H1 (cell line): ENCODE measurements at regions not wholly inside any gene's neighbourhood (a gene's known extent, or its start where the extent isn't known, plus 50 kb on each side); places are given as distances from the start of the nearest gene placed in this dataset.

Source experiments
- CTCF ChIA-PET: fragments of 300-600 bp; sonication (Branson Sonifier 250); formaldehyde crosslinking; loops from one replicate; lab custom pipeline; 2021; ENCODE audit not compliant: partially characterized antibody; lab: Charles Lee
- POLR2A ChIA-PET: fragments of 300-600 bp; sonication (Branson Sonifier 250); formaldehyde crosslinking; loops from one replicate; lab custom pipeline; 2021; ENCODE audit warnings: inconsistent platforms; ENCODE audit not compliant: partially characterized antibody; lab: Charles Lee
- DNase-seq, 2 experiments: peaks; one replicate each; pipeline versions ENCODE4 v3.0.0 to v3.0.0-alpha.2; 2010 to 2022; ENCODE audit warnings: low spot score in 2 of 2, low read depth in 1 of 2, mixed read lengths in 1 of 2
- FAIRE-seq: peaks from 2 replicates; lab custom pipeline; 2011; peaks lifted over from hg19 to GRCh38; lab: Jason Lieb, UNC
- H2AFZ ChIP-seq: 2 replicates; pipeline ENCODE4 v1.8.1; 2012; ENCODE audit warnings: low read length, inconsistent platforms
- H2AK5ac ChIP-seq: 2 replicates; pipeline ENCODE4 v1.6.1; 2013; ENCODE audit warnings: low read depth, low read length
- H2BK120ac ChIP-seq: replicated peaks from 2 replicates; pipeline ENCODE3; 2013; ENCODE audit warnings: low read depth, low read length, inconsistent platforms
- H2BK12ac ChIP-seq: 2 replicates; pipeline ENCODE4 v1.6.1; 2013; ENCODE audit warnings: low read depth, low read length
- H2BK15ac ChIP-seq: 2 replicates; pipeline ENCODE4 v1.6.1; 2013; ENCODE audit warnings: low read length
- H2BK20ac ChIP-seq: 2 replicates; pipeline ENCODE4 v1.6.1; 2013; ENCODE audit warnings: low read length
- H2BK5ac ChIP-seq: 2 replicates; pipeline ENCODE4 v1.6.1; 2013; ENCODE audit warnings: low read depth, low read length
- H3K14ac ChIP-seq: 2 replicates; pipeline ENCODE4 v1.6.1; 2013; ENCODE audit warnings: inconsistent platforms; ENCODE audit not compliant: insufficient read length
- H3K18ac ChIP-seq: 2 replicates; pipeline ENCODE4 v1.6.1; 2013; ENCODE audit warnings: low read length; ENCODE audit errors: extremely low read depth
- H3K23ac ChIP-seq: 2 replicates; pipeline ENCODE4 v1.6.1; 2013; ENCODE audit warnings: inconsistent platforms; ENCODE audit not compliant: insufficient read length
- H3K23me2 ChIP-seq: 2 replicates; pipeline ENCODE4 v1.6.1; 2013; ENCODE audit warnings: low read depth, low read length
- H3K27ac ChIP-seq: 2 replicates; pipeline ENCODE4 v1.6.1; 2011; ENCODE audit warnings: low read depth, low read length, inconsistent platforms
- H3K27me3 ChIP-seq, 4 experiments: replicated peaks in 1 of 4; 1 replicate in 1 of 4; 2 replicates in 3 of 4; pipeline versions ENCODE4 v1.6.1 to v1.8.1; 2011 to 2013; ENCODE audit warnings: low read length in 3 of 4, mild to moderate bottlenecking in 3 of 4, inconsistent platforms in 2 of 4, mixed read lengths in 2 of 4, moderate library complexity in 1 of 4; ENCODE audit not compliant: control insufficient read depth in 3 of 4, insufficient read depth in 3 of 4; ENCODE audit errors: extremely low read depth in 1 of 4
- H3K36me3 ChIP-seq, 4 experiments: 2 replicates each; pipeline versions ENCODE4 v1.6.1 to v1.8.1; 2011 to 2013; ENCODE audit warnings: mild to moderate bottlenecking in 4 of 4, low read length in 3 of 4, moderate library complexity in 2 of 4, control low read depth in 1 of 4, inconsistent platforms in 1 of 4; ENCODE audit not compliant: insufficient read depth in 4 of 4, control insufficient read depth in 2 of 4
- H3K4ac ChIP-seq: replicated peaks from 2 replicates; pipeline ENCODE3; 2013; ENCODE audit warnings: low read length, low read depth, mixed read lengths, inconsistent platforms; ENCODE audit not compliant: insufficient read length
- H3K4me1 ChIP-seq, 4 experiments: replicated peaks in 1 of 4; 1 replicate in 1 of 4; 2 replicates in 3 of 4; pipeline versions ENCODE4 v1.6.1 to v1.8.1; 2011 to 2013; ENCODE audit warnings: low read length in 3 of 4, inconsistent platforms in 2 of 4, mixed read lengths in 1 of 4; ENCODE audit not compliant: insufficient read depth in 4 of 4, control insufficient read depth in 3 of 4
- H3K4me2 ChIP-seq, 2 experiments: 2 replicates each; pipeline versions ENCODE4 v1.6.1 to v1.8.1; 2011 to 2013; ENCODE audit warnings: low read depth in 2 of 2, low read length in 2 of 2, control low read depth in 1 of 2, inconsistent platforms in 1 of 2, mild to moderate bottlenecking in 1 of 2; ENCODE audit not compliant: insufficient read depth in 1 of 2
- H3K4me3 ChIP-seq, 4 experiments: fragments of 200-600, 300-600 bp in 1 of 4; sonication (generic), shearing (Covaris generic), sonication (Bioruptor Twin) in 1 of 4; 2 replicates each; pipeline versions ENCODE4 v1.5.1 to v1.8.1; 2011 to 2016; ENCODE audit warnings: low read length in 4 of 4, low read depth in 3 of 4, control low read depth in 2 of 4, inconsistent platforms in 2 of 4, mild to moderate bottlenecking in 2 of 4, mixed read lengths in 1 of 4, moderate library complexity in 1 of 4; ENCODE audit not compliant: insufficient read depth in 2 of 4; ENCODE audit errors: extremely low read depth in 1 of 4
- H3K56ac ChIP-seq: replicated peaks from 2 replicates; pipeline ENCODE3; 2013; ENCODE audit warnings: low read depth, mild to moderate bottlenecking, mixed read lengths, low read length, inconsistent platforms; ENCODE audit not compliant: insufficient read length
- H3K79me1 ChIP-seq: 2 replicates; pipeline ENCODE4 v1.6.1; 2013; ENCODE audit warnings: low read depth, low read length, control low read depth
- H3K79me2 ChIP-seq, 2 experiments: 2 replicates each; pipeline versions ENCODE4 v1.6.1 to v1.8.1; 2012 to 2013; ENCODE audit warnings: low read length in 2 of 2, mild to moderate bottlenecking in 2 of 2, inconsistent platforms in 1 of 2; ENCODE audit not compliant: insufficient read depth in 2 of 2, control insufficient read depth in 1 of 2
- H3K9ac ChIP-seq, 4 experiments: replicated peaks in 1 of 4; 1 replicate in 1 of 4; 2 replicates in 3 of 4; pipeline versions ENCODE4 v1.6.1 to v1.8.1; 2011 to 2013; ENCODE audit warnings: low read depth in 3 of 4, low read length in 3 of 4, control low read depth in 2 of 4, mild to moderate bottlenecking in 2 of 4, moderate library complexity in 2 of 4, inconsistent platforms in 1 of 4; ENCODE audit errors: extremely low read depth in 1 of 4
- H3K9me3 ChIP-seq, 2 experiments: 2 replicates each; pipeline versions ENCODE4 v1.6.1 to v1.8.1; 2012 to 2013; ENCODE audit warnings: mild to moderate bottlenecking in 2 of 2, moderate library complexity in 2 of 2, control low read depth in 1 of 2, inconsistent platforms in 1 of 2, low read depth in 1 of 2, low read length in 1 of 2, mixed read lengths in 1 of 2; ENCODE audit not compliant: insufficient read depth in 2 of 2
- H4K20me1 ChIP-seq, 2 experiments: replicated peaks in 1 of 2; 2 replicates each; pipeline versions ENCODE3 to v1.8.1; 2011 to 2013; ENCODE audit warnings: inconsistent platforms in 2 of 2, low read length in 2 of 2, mild to moderate bottlenecking in 1 of 2; ENCODE audit not compliant: insufficient read depth in 2 of 2, control insufficient read depth in 1 of 2
- H4K5ac ChIP-seq: 2 replicates; pipeline ENCODE4 v1.6.1; 2013; ENCODE audit warnings: low read length, low read depth, mixed read lengths, inconsistent platforms; ENCODE audit not compliant: insufficient read length
- H4K8ac ChIP-seq: 2 replicates; pipeline ENCODE4 v1.8.0; 2013; ENCODE audit warnings: mild to moderate bottlenecking, moderate library complexity, low read length, inconsistent platforms; ENCODE audit not compliant: insufficient read depth; ENCODE audit errors: extremely low read depth
- H4K91ac ChIP-seq: replicated peaks from 2 replicates; pipeline ENCODE3; 2013; ENCODE audit warnings: low read length, mixed read lengths, inconsistent platforms; ENCODE audit not compliant: insufficient read length
- CBX8 ChIP-seq: fragments of 300-800, 300-1000 bp; sonication (generic); IDR thresholded peaks from 2 replicates; pipeline ENCODE4 v1.7.1; 2016; ENCODE audit warnings: low read depth, low read length, borderline replicate concordance
- CHD1 ChIP-seq: IDR thresholded peaks from 2 replicates; pipeline ENCODE4 v1.6.1; 2012; ENCODE audit warnings: low read depth, low read length, improper control_type of control experiment
- CREB1 ChIP-seq: IDR thresholded peaks from 2 replicates; pipeline ENCODE4 v1.6.1; 2012; ENCODE audit warnings: inconsistent platforms
- CTCF ChIP-seq, 3 experiments: IDR thresholded peaks; 1 replicate in 2 of 3; 2 replicates in 1 of 3; pipeline versions ENCODE4 v1.5.1 to v1.6.1; 2011; ENCODE audit warnings: low read length in 3 of 3, mild to moderate bottlenecking in 3 of 3, inconsistent platforms in 2 of 3, low read depth in 1 of 3, moderate library complexity in 1 of 3; ENCODE audit not compliant: insufficient read depth in 1 of 3; ENCODE audit errors: control extremely low read depth in 1 of 3
- HDAC2 ChIP-seq, 2 experiments: fragments of 300-600 bp in 1 of 2; sonication (generic) in 1 of 2; IDR thresholded peaks; 2 replicates each; pipeline ENCODE4 v1.6.1; 2011 to 2012; ENCODE audit warnings: low read depth in 2 of 2, low read length in 2 of 2, mild to moderate bottlenecking in 2 of 2, moderate library complexity in 2 of 2, borderline replicate concordance in 1 of 2, inconsistent platforms in 1 of 2
- JUN ChIP-seq: IDR thresholded peaks from 2 replicates; pipeline ENCODE4 v1.6.1; 2011; ENCODE audit warnings: low read depth, mild to moderate bottlenecking, improper control_type of control experiment, low read length
- POLR2A ChIP-seq, 2 experiments: IDR thresholded peaks; 1 replicate in 1 of 2; 2 replicates in 1 of 2; pipeline ENCODE4 v1.6.1; 2011; ENCODE audit warnings: low read depth in 2 of 2, low read length in 2 of 2, mild to moderate bottlenecking in 2 of 2; ENCODE audit errors: control extremely low read depth in 1 of 2
- SP4 ChIP-seq: IDR thresholded peaks from 2 replicates; pipeline ENCODE4 v1.6.1; 2012; ENCODE audit warnings: low read length, inconsistent platforms
- SRF ChIP-seq: IDR thresholded peaks from 2 replicates; pipeline ENCODE4 v1.6.1; 2011; ENCODE audit warnings: mild to moderate bottlenecking, low read depth, low read length, moderate library complexity
- SUZ12 ChIP-seq: fragments of 200-600 bp; sonication (generic); IDR thresholded peaks from 2 replicates; pipeline ENCODE4 v1.6.1; 2012; ENCODE audit warnings: mild to moderate bottlenecking, inconsistent platforms, low read length, moderate library complexity, mixed read lengths
- WGBS, 2 experiments: shearing (Covaris generic) in 1 of 2; methylation state at CpG; one replicate each; pipeline versions ENCODE4 v1.1.6 to v1.1.7; 2013 to 2015; ENCODE audit warnings: low lambda C conversion rate in 2 of 2, mixed read lengths in 2 of 2, inconsistent platforms in 1 of 2, low coverage in 1 of 2, missing lambda C conversion rate in 1 of 2; ENCODE audit not compliant: insufficient replicate concordance in 2 of 2, insufficient coverage in 1 of 2, insufficient read length in 1 of 2; ENCODE audit errors: extremely low coverage in 1 of 2, missing lambda C conversion rate in 1 of 2; 5-methylcytosine and 5-hydroxymethylcytosine counted together

- Histone ChIP-seq H3K14ac (no peak overlapping the region), H4K91ac (no peak overlapping the region)
- CTCF ChIA-PET = interaction anchor here (1.0 kb wide), 1 partner anchor 40 kb away, joined by 4 read pairs; no protein-coding TSS in a partner anchor
- TF ChIP-seq CTCF (IDR thresholded peaks at IDR 0.05; ENCODE audit: control extremely low read depth in 1 of 3, insufficient read depth in 1 of 3, low read depth in 1 of 3, low read length in 3 of 3) (no peak), SP4 (no peak), CBX8 (no peak), JUN (no peak), CHD1 (no peak), SRF (no peak), SUZ12 (no peak), HDAC2 (IDR thresholded peaks at IDR 0.05; ENCODE audit: borderline replicate concordance in 1 of 2, low read depth in 2 of 2, low read length in 2 of 2) (no peak), CREB1 (no peak), POLR2A (IDR thresholded peaks at IDR 0.05; ENCODE audit: control extremely low read depth in 1 of 2, low read depth in 2 of 2, low read length in 2 of 2) (no peak)
- TF ChIP-seq, all 59 proteins: peak for 0
- Histone ChIP-seq H3K4me1 (no peaks in the 10 kb centered on the region), H2BK120ac (no peak overlapping the region), H3K79me1 (no peaks in the 10 kb centered on the region), H3K23ac (no peak overlapping the region), H3K4me3 (no peak overlapping the region), H3K27me3 (no peaks in the 10 kb centered on the region), H3K9me3 (no peaks in the 10 kb centered on the region; a peak in 1 of 4 replicates), H3K4me2 (no peak overlapping the region), H3K36me3 (no peaks in the 10 kb centered on the region), H3K56ac (no peak overlapping the region), H2AK5ac (no peak overlapping the region), H3K79me2 (no peaks in the 10 kb centered on the region), H3K4ac (no peak overlapping the region), H2AFZ (no peak overlapping the region), H2BK15ac (no peak overlapping the region), H3K18ac (no peak overlapping the region), H2BK20ac (no peak overlapping the region), H4K20me1 (no peaks in the 10 kb centered on the region), H3K23me2 (no peaks in the 10 kb centered on the region), H3K27ac (no peak overlapping the region), H2BK12ac (no peak overlapping the region), H3K9ac (no peak overlapping the region), H4K8ac (no peak overlapping the region), H4K5ac (no peak overlapping the region), H2BK5ac (no peak overlapping the region)
- DNase-seq = no peak
- FAIRE-seq = no peak
- POLR2A ChIA-PET = no interaction called here
- 82% methylated on average over 4 of the region's 4 CpGs; no CpG with 5 or more reads in 1 of the 2 experiments for WGBS, 2 experiments
Measured at GRCh38 chr2:147711031-147711430, 133.8 kb upstream of the ACVR2A start.
